ENCODE measurements at regions not wholly inside any gene's neighbourhood (a gene's known extent, or its start where the extent isn't known, plus 50 kb on each side); places are given as distances from the start of the nearest gene placed in this dataset.

DNA sequence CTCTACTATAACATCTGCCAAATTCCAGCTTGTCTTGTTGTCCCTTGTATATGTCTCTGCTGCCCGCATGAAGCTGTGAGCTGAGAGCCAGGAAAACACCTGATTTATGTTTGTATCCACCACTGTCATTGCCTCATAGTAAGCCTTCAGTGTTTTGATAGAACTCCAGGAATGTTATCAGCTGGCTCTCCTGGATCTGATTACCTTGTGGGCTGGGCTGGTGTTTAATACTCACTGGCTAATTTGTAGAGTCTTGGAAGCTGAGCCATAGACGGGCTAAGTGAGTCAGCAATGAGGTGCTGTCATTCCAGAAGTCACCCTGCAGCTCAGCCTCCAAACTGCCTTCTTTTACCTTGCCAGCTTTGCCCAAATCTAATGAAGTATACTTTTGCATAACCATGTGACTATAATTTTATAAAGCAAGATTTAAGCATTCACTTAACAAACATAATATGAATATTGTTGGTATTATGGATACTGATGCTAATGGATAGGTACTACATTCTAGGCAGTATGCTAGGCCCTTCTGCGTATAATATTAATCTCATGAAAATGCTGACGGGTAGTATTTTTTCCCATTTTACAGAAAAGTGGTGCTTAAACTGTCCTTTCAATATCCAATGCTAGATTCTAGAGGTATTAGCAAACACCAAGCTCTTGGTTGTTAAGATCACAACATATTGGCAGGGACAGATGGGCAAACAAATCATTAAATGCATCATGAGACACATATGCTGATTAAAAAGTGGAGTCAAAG lies 62.7 kb upstream of the GATA6 start:
- TF ChIP-seq CTCF (IDR thresholded peaks at IDR 0.05; ENCODE audit: insufficient read depth, low read depth, low read length), result no peak
- no peak for TF ChIP-seq EZH2 (IDR thresholded peaks at IDR 0.05; ENCODE audit: insufficient read depth, low read length)

Measured in astrocyte (in vitro differentiated cells and primary cell).